Coronary artery (tissue), 2 donors: ENCODE measurements at regions not wholly inside any gene's neighbourhood (a gene's known extent, or its start where the extent isn't known, plus 50 kb on each side); places are given as distances from the start of the nearest gene placed in this dataset.
"Not testable (repeated sequence)": the region's sequence is repeated elsewhere in the genome, so short reads cannot be mapped to it uniquely, and the experiment has no call there.

Source experiments
- DNase-seq: peaks from one replicate; pipeline ENCODE4 v3.0.0-alpha.2; 2017; ENCODE audit warnings: low spot score
- H3K27ac ChIP-seq, 2 donors: fragments of 200-600 bp; sonication (generic); one replicate each; pipeline ENCODE4 v1.5.1; 2016 to 2019
- H3K4me3 ChIP-seq: fragments of 200-600 bp; sonication (generic); 2 replicates; pipeline ENCODE4 v1.5.1; 2016; ENCODE audit warnings: mild to moderate bottlenecking, moderate library complexity
- CTCF ChIP-seq: fragments of 200-600 bp; sonication (generic); IDR thresholded peaks from one replicate; pipeline ENCODE4 v1.5.1; 2019; ENCODE audit warnings: antibody characterized with exemption

- no peak overlapping the region for H3K27ac ChIP-seq
- no peak for DNase-seq
- no peak for TF ChIP-seq CTCF
- H3K4me3 ChIP-seq: no peak overlapping the region
Observed at GRCh38 chr3:153539263-153539662, 377.2 kb downstream of the RAP2B start.

- no peak overlapping the region for H3K27ac ChIP-seq
- no peak for TF ChIP-seq CTCF
- DNase-seq: no peak
- no peak overlapping the region for H3K4me3 ChIP-seq
Observed at GRCh38 chr3:153545471-153545870, 383.4 kb downstream of the RAP2B start.

GRCh38 chr3:153547970-153548369 lies 385.9 kb downstream of the RAP2B start:
- no peak for TF ChIP-seq CTCF
- H3K27ac ChIP-seq: no peak overlapping the region
- no peak overlapping the region for H3K4me3 ChIP-seq
- no peak for DNase-seq

- not testable (repeated sequence) for H3K4me3 ChIP-seq, H3K27ac ChIP-seq, DNase-seq
Observed at GRCh38 chr3:153549686-153550085, 387.7 kb downstream of the RAP2B start.

GRCh38 chr3:153551536-153552285 lies 389.7 kb downstream of the RAP2B start:
- DNase-seq: no peak
- Histone ChIP-seq H3K4me3 (no peak overlapping the region), H3K27ac (no peak overlapping the region)
- TF ChIP-seq CTCF: no peak

- DNase-seq: no peak
- no peak for TF ChIP-seq CTCF
- Histone ChIP-seq H3K4me3 (no peak overlapping the region), H3K27ac (no peak overlapping the region)
Observed at GRCh38 chr3:153552887-153553604, 391.0 kb downstream of the RAP2B start.

- no peak overlapping the region for H3K4me3 ChIP-seq
- DNase-seq: no peak
- H3K27ac ChIP-seq: no peak overlapping the region
- TF ChIP-seq CTCF: no peak
Observed at GRCh38 chr3:153553605-153553945, 391.5 kb downstream of the RAP2B start.
